ENCODE measurements at regions not wholly inside any gene's neighbourhood (a gene's known extent, or its start where the extent isn't known, plus 50 kb on each side); places are given as distances from the start of the nearest gene placed in this dataset.
"Not testable (repeated sequence)": the region's sequence is repeated elsewhere in the genome, so short reads cannot be mapped to it uniquely, and the experiment has no call there.

DNA sequence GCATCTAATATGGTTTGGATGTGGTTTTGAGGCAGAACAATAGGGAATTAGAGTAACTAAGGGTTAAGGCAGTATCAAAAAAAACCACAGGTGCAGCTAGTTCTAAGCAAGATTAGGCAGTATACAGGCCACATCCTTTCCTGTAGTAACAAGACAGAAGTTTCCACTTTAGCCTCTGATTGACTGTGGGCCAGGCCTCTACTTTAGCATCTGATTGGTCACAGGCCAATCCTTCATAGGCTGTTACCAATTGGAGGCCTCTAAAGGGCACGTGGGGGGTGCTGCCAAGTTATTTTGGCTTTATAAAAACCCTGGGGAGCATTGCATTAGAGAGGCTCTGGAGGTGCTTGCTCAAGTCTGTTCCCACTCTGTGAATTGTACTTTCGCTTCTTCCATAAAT is 144.1 kb upstream of the ST8SIA4 start:
- DNase-seq (ENCODE audit: low read depth in 1 of 2, low spot score in 1 of 2): no peak
- Histone ChIP-seq H3K27me3 (ENCODE audit: insufficient read depth, poor library complexity, severe bottlenecking) (no peaks in the 10 kb centered on the region), H3K4me3 (replicated peaks; ENCODE audit: insufficient read depth, low read length) (no peak overlapping the region), H3K27ac (replicated peaks) (no peak overlapping the region)
- TF ChIP-seq GABPA (IDR thresholded peaks at IDR 0.05; ENCODE audit: low read depth) (no peak), POLR2AphosphoS5 (IDR thresholded peaks at IDR 0.05; ENCODE audit: low read depth) (no peak), SPI1 (IDR thresholded peaks at IDR 0.05; ENCODE audit: borderline replicate concordance, low read depth) (no peak)
- TF ChIP-seq, protein P1, sequence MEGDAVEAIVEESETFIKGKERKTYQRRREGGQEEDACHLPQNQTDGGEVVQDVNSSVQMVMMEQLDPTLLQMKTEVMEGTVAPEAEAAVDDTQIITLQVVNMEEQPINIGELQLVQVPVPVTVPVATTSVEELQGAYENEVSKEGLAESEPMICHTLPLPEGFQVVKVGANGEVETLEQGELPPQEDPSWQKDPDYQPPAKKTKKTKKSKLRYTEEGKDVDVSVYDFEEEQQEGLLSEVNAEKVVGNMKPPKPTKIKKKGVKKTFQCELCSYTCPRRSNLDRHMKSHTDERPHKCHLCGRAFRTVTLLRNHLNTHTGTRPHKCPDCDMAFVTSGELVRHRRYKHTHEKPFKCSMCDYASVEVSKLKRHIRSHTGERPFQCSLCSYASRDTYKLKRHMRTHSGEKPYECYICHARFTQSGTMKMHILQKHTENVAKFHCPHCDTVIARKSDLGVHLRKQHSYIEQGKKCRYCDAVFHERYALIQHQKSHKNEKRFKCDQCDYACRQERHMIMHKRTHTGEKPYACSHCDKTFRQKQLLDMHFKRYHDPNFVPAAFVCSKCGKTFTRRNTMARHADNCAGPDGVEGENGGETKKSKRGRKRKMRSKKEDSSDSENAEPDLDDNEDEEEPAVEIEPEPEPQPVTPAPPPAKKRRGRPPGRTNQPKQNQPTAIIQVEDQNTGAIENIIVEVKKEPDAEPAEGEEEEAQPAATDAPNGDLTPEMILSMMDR (IDR thresholded peaks at IDR 0.05; ENCODE audit: insufficient read depth, low read length): no peak
- TF ChIP-seq, protein P2, sequence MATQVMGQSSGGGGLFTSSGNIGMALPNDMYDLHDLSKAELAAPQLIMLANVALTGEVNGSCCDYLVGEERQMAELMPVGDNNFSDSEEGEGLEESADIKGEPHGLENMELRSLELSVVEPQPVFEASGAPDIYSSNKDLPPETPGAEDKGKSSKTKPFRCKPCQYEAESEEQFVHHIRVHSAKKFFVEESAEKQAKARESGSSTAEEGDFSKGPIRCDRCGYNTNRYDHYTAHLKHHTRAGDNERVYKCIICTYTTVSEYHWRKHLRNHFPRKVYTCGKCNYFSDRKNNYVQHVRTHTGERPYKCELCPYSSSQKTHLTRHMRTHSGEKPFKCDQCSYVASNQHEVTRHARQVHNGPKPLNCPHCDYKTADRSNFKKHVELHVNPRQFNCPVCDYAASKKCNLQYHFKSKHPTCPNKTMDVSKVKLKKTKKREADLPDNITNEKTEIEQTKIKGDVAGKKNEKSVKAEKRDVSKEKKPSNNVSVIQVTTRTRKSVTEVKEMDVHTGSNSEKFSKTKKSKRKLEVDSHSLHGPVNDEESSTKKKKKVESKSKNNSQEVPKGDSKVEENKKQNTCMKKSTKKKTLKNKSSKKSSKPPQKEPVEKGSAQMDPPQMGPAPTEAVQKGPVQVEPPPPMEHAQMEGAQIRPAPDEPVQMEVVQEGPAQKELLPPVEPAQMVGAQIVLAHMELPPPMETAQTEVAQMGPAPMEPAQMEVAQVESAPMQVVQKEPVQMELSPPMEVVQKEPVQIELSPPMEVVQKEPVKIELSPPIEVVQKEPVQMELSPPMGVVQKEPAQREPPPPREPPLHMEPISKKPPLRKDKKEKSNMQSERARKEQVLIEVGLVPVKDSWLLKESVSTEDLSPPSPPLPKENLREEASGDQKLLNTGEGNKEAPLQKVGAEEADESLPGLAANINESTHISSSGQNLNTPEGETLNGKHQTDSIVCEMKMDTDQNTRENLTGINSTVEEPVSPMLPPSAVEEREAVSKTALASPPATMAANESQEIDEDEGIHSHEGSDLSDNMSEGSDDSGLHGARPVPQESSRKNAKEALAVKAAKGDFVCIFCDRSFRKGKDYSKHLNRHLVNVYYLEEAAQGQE (IDR thresholded peaks at IDR 0.05; ENCODE audit: insufficient replicate concordance, low read depth): no peak

DNA sequence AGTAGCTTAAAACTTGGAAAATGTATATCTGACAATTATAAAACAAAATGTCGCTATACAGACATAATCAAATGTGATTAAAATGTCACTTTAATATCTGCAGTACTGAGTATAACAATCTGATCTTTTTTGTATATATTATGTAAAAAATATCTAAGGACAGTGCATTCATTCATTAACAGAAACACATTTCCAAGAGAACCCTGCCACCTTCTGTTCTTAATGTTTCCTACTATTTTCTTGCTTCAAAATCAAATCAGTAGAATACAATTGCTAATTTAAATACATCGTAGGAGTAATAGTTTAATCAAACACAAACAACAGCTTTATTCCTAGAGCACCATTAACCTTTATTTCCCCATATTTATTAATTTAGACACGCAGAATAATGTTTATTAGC is 142.6 kb upstream of the ST8SIA4 start:
- H3K27me3 ChIP-seq (ENCODE audit: insufficient read depth, poor library complexity, severe bottlenecking): no peaks in the 10 kb centered on the region
- no peak overlapping the region for H3K27ac ChIP-seq (replicated peaks)
- TF ChIP-seq POLR2AphosphoS5 (IDR thresholded peaks at IDR 0.05; ENCODE audit: low read depth): no peak
- TF ChIP-seq, protein P1 (IDR thresholded peaks at IDR 0.05; ENCODE audit: insufficient read depth, low read length): no peak
- no peak overlapping the region for H3K4me3 ChIP-seq (replicated peaks; ENCODE audit: insufficient read depth, low read length)
- DNase-seq (ENCODE audit: low read depth in 1 of 2, low spot score in 1 of 2): no peak

DNA sequence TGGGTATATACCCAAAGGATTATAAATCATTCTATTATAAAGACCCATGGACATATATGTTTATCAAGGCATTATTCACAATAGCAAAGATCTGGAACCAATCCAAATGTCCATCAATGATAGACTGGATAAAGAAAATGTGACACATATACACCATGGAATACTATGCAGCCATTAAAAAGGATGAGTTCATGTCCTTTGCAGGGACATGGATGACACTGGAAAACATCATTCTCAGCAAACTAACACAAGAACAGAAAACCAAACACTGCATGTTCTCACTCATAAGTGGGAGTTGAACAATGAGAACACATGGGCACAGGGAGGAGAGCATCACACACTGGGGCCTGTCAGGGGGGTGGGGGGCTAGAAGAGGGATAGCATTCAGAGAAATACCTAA is 136.9 kb upstream of the ST8SIA4 start:
- H3K4me3 ChIP-seq (replicated peaks; ENCODE audit: insufficient read depth, low read length); H3K27ac ChIP-seq (replicated peaks); H3K27me3 ChIP-seq (ENCODE audit: insufficient read depth, poor library complexity, severe bottlenecking); DNase-seq (ENCODE audit: low read depth in 1 of 2, low spot score in 1 of 2): not testable (repeated sequence)

DNA sequence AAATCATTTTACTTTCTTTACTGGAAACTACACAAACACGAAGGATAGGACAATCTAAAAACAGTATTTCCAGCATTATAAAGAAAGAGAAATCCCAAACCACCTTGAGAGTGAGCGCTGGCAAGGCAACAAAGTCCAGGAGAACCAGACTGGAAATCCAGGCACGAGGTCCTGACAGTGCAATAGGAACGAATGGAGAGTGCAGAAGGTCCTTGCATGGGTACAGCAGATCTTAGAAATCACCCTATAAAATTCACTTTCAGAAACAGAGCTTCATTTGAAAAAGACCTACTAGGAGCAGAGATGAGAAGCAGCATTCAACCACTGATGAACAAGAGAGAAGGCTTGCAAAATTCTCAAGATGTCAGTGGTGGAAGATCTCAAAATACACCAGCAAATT is 133.7 kb upstream of the ST8SIA4 start:
- Histone ChIP-seq H3K27ac (replicated peaks) (no peak overlapping the region), H3K4me3 (replicated peaks; ENCODE audit: insufficient read depth, low read length) (no peak overlapping the region), H3K27me3 (ENCODE audit: insufficient read depth, poor library complexity, severe bottlenecking) (no peaks in the 10 kb centered on the region)
- no peak for DNase-seq (ENCODE audit: low read depth in 1 of 2, low spot score in 1 of 2)
- TF ChIP-seq, protein P1 (IDR thresholded peaks at IDR 0.05; ENCODE audit: insufficient read depth, low read length): no peak
- TF ChIP-seq SPI1 (IDR thresholded peaks at IDR 0.05; ENCODE audit: borderline replicate concordance, low read depth) (no peak), POLR2AphosphoS5 (IDR thresholded peaks at IDR 0.05; ENCODE audit: low read depth) (no peak), GABPA (IDR thresholded peaks at IDR 0.05; ENCODE audit: low read depth) (no peak)
- TF ChIP-seq, protein P2 (IDR thresholded peaks at IDR 0.05; ENCODE audit: insufficient replicate concordance, low read depth): no peak
